Activated CD4-positive, alpha-beta T cell treated with anti-CD3 and anti-CD28 coated beads, Interleukin-2, amount 10 ng/mL, durations not matched to agents 7 days and 5 days (primary cell): ENCODE measurements at regions not wholly inside any gene's neighbourhood (a gene's known extent, or its start where the extent isn't known, plus 50 kb on each side); places are given as distances from the start of the nearest gene placed in this dataset.

Source experiments
- CTCF ChIA-PET: fragments of 350-600 bp; sonication (Branson Sonifier 250); formaldehyde crosslinking; loops from one replicate; lab custom pipeline; 2021; ENCODE audit warnings: antibody characterized with exemption; lab: Charles Lee
- POLR2A ChIA-PET: fragments of 350-600 bp; sonication (Branson Sonifier 250); formaldehyde crosslinking; loops from one replicate; lab custom pipeline; 2021; ENCODE audit warnings: antibody characterized with exemption; lab: Charles Lee
- DNase-seq: peaks from one replicate; pipeline ENCODE4 v3.0.0-alpha.2; 2020
- H3K27ac Mint-ChIP-seq: one replicate; pipeline ENCODE4 v1.8.0; 2021; ENCODE audit warnings: mild to moderate bottlenecking, moderate library complexity, mixed read lengths
- H3K27me3 Mint-ChIP-seq: one replicate; pipeline ENCODE4 v1.8.0; 2021; ENCODE audit warnings: mixed read lengths
- H3K36me3 Mint-ChIP-seq: one replicate; pipeline ENCODE4 v1.8.0; 2021; ENCODE audit warnings: low read depth, mixed read lengths
- H3K4me1 Mint-ChIP-seq: one replicate; pipeline ENCODE4 v1.8.0; 2021; ENCODE audit warnings: mixed read lengths
- H3K4me3 Mint-ChIP-seq: one replicate; pipeline ENCODE4 v1.8.0; 2021; ENCODE audit warnings: mild to moderate bottlenecking, moderate library complexity, mixed read lengths
- H3K9me3 Mint-ChIP-seq: one replicate; pipeline ENCODE4 v1.8.0; 2021; ENCODE audit warnings: mixed read lengths

DNA sequence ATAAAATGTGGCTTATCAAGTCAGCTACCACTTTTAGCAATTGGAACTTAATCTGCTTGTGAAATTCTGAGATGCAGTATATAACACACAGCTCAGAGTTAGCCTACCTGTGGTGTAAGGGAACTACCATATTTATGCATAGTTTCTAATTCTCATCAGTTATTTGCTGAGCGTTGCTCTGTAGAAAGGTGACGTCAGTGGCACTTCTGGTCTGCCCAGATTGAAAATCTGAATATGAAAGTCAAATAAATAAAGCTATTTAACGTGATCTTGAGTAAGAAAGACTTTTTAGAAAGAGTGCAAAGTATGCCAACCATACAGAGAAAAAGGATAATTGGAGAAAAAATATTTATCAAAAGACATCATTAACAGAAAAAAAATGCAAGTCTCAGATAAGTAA lies 938.9 kb upstream of the NOVA1 start:
- Mint-ChIP-seq H3K36me3 (no peaks in the 10 kb centered on the region), H3K27ac (no peak overlapping the region), H3K27me3 (no peaks in the 10 kb centered on the region), H3K4me1 (no peaks in the 10 kb centered on the region), H3K4me3 (no peak overlapping the region), H3K9me3 (peaks cover 9% of the 10 kb centered on the region)
- ChIA-PET POLR2A (no interaction called here), CTCF (no interaction called here)
- DNase-seq: no peak

DNA sequence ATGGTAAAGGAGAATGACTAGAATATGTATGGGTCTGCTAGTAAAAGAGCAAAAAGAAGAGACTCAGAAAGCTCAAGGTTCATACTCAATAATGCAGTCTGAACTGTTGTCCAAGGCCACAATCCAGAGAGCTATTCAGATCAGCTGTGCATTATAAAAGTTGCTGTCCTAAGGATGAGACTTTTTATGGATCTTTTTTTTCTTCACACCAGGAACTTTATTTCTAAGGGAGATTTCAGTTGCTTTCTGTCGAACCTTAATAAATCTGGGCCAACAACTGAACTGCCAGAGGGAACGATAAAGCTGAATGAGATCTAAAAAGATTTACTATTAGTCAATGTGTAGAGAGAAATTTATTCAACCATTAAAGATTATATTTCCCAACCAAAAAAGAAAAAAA lies 948.3 kb upstream of the NOVA1 start:
- Mint-ChIP-seq H3K27me3 (no peaks in the 10 kb centered on the region), H3K9me3 (peaks cover 16% of the 10 kb centered on the region), H3K36me3 (no peaks in the 10 kb centered on the region), H3K27ac (no peak overlapping the region), H3K4me1 (no peaks in the 10 kb centered on the region), H3K4me3 (no peak overlapping the region)
- no peak for DNase-seq
- ChIA-PET CTCF (no interaction called here), POLR2A (no interaction called here)

DNA sequence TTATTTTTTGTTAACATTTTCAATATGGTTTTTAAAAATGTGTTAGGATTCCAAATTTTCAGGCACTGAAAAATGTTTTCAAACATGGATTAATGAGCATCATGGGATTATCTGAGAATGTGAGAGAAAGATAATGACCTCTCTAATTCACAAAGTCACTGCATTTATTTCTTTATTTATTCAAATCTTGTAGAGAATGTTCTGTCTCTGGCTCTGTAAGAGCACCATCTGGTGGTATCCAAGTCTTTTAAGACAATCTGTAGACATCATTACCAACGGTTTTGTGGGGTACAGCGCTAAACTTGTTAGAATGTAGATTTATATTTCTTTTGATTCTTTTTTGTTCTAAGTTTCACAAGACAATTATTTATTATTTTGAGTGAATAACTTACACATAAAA lies 956.0 kb upstream of the NOVA1 start:
- ChIA-PET POLR2A (no interaction called here), CTCF (no interaction called here)
- H3K4me1 Mint-ChIP-seq: no peaks in the 10 kb centered on the region
- no peak overlapping the region for H3K27ac Mint-ChIP-seq
- H3K4me3 Mint-ChIP-seq: no peak overlapping the region
- no peaks in the 10 kb centered on the region for H3K36me3 Mint-ChIP-seq
- DNase-seq: no peak
- no peaks in the 10 kb centered on the region for H3K27me3 Mint-ChIP-seq
- peaks cover 8% of the 10 kb centered on the region for H3K9me3 Mint-ChIP-seq

- no peak for DNase-seq
- no peak overlapping the region for H3K4me3 Mint-ChIP-seq
- POLR2A ChIA-PET: no interaction called here
- CTCF ChIA-PET: no interaction called here
- peaks cover 9% of the 10 kb centered on the region for H3K9me3 Mint-ChIP-seq
- H3K36me3 Mint-ChIP-seq: no peaks in the 10 kb centered on the region
- no peaks in the 10 kb centered on the region for H3K4me1 Mint-ChIP-seq
- H3K27ac Mint-ChIP-seq: no peak overlapping the region
- no peaks in the 10 kb centered on the region for H3K27me3 Mint-ChIP-seq
Observed at GRCh38 chr14:27557445-27557844, 959.6 kb upstream of the NOVA1 start.

GRCh38 chr14:27559848-27560247 lies 962.0 kb upstream of the NOVA1 start:
- POLR2A ChIA-PET: no interaction called here

DNA sequence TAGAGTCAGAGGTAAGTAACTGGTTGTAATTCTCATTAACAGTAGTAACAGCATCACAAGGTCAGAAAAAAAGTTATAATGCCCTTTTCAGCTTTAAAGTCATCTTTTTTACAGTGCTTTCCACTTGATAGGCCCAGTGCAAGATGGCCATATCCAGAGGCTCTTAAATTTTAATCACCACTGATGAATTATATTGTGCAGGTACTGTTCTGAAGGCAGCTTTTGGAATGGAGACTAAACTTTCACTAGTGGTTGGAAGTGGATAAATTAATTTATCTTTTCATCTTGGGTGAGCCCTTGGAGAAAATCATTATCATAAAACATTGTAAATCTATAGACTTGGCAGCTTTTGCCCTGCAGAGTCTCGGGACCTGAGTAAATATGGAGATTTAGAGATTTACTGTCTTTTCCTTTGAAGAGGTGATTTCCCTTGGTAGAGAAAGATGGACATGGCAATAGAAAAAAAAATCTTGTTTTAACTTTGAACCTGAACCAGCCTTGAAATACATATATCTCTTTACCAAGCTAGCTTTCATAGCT lies 969.1 kb upstream of the NOVA1 start:
- Mint-ChIP-seq H3K27me3 (no peaks in the 10 kb centered on the region), H3K36me3 (no peaks in the 10 kb centered on the region), H3K27ac (no peak overlapping the region), H3K4me3 (no peak overlapping the region), H3K9me3 (peaks cover 5% of the 10 kb centered on the region), H3K4me1 (no peaks in the 10 kb centered on the region)
- CTCF ChIA-PET: no interaction called here
- no peak for DNase-seq
- POLR2A ChIA-PET: no interaction called here

More at GRCh38 chr14:27559848-27560247, 962.0 kb upstream of the NOVA1 start:
- no peaks in the 10 kb centered on the region for H3K36me3 Mint-ChIP-seq
- no peak for DNase-seq
- H3K27me3 Mint-ChIP-seq: no peaks in the 10 kb centered on the region
- H3K4me1 Mint-ChIP-seq: no peaks in the 10 kb centered on the region
- H3K27ac Mint-ChIP-seq: no peak overlapping the region
- no peak overlapping the region for H3K4me3 Mint-ChIP-seq
- H3K9me3 Mint-ChIP-seq: peaks cover 13% of the 10 kb centered on the region
- CTCF ChIA-PET: no interaction called here

DNA sequence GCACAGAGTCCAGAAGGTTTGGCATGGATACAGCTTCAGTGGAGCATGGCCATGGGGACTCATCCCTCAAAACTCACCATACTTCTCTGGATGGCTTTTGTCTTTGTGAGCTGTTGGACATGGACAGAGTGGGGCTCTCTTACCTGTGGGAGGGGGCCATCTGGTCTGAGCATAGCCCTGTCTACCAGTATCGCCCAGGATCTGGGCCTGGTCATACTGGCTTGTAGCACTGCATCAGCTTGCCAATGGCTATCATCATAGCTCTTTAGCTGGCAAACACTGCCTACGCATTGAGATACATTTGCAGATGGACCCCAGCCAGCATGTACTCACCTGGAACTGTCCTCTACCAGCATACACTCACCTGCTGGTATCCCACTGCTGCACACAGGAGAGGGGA lies 975.2 kb upstream of the NOVA1 start:
- H3K4me1 Mint-ChIP-seq: no peaks in the 10 kb centered on the region

DNA sequence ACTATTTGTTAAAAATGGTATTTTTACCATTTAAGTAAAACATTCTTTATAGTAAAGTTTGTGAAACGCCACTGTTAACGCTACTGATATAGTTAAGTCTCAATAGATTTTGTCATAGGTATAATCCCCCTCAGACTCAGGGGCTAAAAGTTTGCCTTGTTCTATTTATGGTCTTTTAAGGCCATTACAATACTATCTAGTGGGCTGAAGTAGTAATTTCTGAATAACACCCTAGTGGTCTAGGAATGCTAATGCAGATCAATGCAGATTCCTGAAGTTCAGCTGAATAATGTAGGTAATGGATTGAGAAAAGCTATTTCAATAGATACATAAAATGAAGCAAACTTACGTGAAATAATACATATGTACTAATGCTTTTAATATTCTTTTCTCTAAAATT lies 989.3 kb upstream of the NOVA1 start:
- ChIA-PET CTCF (no interaction called here), POLR2A (no interaction called here)
- DNase-seq: no peak
- H3K4me1 Mint-ChIP-seq: no peaks in the 10 kb centered on the region
- H3K27me3 Mint-ChIP-seq: no peaks in the 10 kb centered on the region
- peaks cover 8% of the 10 kb centered on the region for H3K9me3 Mint-ChIP-seq
- no peak overlapping the region for H3K4me3 Mint-ChIP-seq
- H3K36me3 Mint-ChIP-seq: no peaks in the 10 kb centered on the region
- H3K27ac Mint-ChIP-seq: no peak overlapping the region

More for the DNA sequence above, 975.2 kb upstream of the NOVA1 start:
- DNase-seq: no peak
- ChIA-PET POLR2A (no interaction called here), CTCF (no interaction called here)
- Mint-ChIP-seq H3K9me3 (peaks cover 19% of the 10 kb centered on the region), H3K36me3 (no peaks in the 10 kb centered on the region), H3K27ac (no peak overlapping the region), H3K4me3 (no peak overlapping the region), H3K27me3 (no peaks in the 10 kb centered on the region)

GRCh38 chr14:27605282-27605681 lies 1007.4 kb upstream of the NOVA1 start:
- no peaks in the 10 kb centered on the region for H3K36me3 Mint-ChIP-seq
- H3K4me3 Mint-ChIP-seq: no peak overlapping the region
- no peak overlapping the region for H3K27ac Mint-ChIP-seq
- ChIA-PET CTCF (no interaction called here), POLR2A (no interaction called here)
- DNase-seq: no peak
- H3K27me3 Mint-ChIP-seq: no peaks in the 10 kb centered on the region
- H3K9me3 Mint-ChIP-seq: peaks cover 6% of the 10 kb centered on the region
- H3K4me1 Mint-ChIP-seq: no peaks in the 10 kb centered on the region

DNA sequence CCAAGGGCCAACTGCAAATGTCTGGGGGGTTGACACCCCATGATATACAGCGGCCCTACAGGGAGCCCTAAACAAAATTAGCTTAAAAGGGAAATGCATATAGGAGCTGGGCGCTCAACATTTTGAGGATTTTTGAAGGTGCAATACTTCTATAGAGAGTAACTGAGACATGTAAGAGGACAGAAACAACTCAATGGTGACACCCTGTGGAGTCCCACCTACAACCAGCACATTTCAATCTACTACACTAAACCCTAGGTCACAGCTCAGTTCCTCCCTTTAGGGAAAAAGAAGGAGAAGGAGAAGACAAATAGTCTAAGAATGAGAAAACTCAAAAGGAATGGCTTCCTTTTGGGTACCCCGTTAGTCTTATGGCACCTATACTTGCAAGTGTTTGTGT lies 1010.5 kb upstream of the NOVA1 start:
- CTCF ChIA-PET: no interaction called here

DNA sequence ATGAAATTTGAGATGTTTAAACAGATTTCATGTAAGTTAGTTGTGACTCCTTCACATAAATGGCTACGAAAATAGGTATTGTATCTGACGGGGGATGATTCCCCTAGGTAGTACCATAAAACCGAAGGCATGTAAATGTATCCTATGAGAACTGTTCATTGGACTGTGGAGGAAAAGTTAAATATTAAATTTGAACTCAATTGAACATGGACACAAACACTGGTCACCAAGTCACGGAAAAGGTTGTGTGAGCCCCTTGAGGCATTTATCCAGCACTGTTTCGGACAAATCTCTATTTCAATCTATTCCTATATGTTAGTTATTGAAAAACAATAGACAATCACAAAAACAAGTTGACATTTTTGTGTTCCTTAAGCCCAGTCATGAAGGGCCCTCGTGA lies 1014.3 kb upstream of the NOVA1 start:
- no peaks in the 10 kb centered on the region for H3K27me3 Mint-ChIP-seq
- no peak for DNase-seq

More for the DNA sequence above, 1010.5 kb upstream of the NOVA1 start:
- no peak for DNase-seq
- peaks cover 8% of the 10 kb centered on the region for H3K9me3 Mint-ChIP-seq
- no peaks in the 10 kb centered on the region for H3K36me3 Mint-ChIP-seq
- no peaks in the 10 kb centered on the region for H3K4me1 Mint-ChIP-seq
- H3K27me3 Mint-ChIP-seq: no peaks in the 10 kb centered on the region
- no peak overlapping the region for H3K27ac Mint-ChIP-seq
- POLR2A ChIA-PET: no interaction called here
- H3K4me3 Mint-ChIP-seq: no peak overlapping the region

GRCh38 chr14:27613102-27613501 lies 1015.3 kb upstream of the NOVA1 start:
- ChIA-PET POLR2A (no interaction called here), CTCF (no interaction called here)
- peaks cover 10% of the 10 kb centered on the region for H3K9me3 Mint-ChIP-seq
- H3K36me3 Mint-ChIP-seq: no peaks in the 10 kb centered on the region
- no peak overlapping the region for H3K27ac Mint-ChIP-seq
- DNase-seq: no peak
- H3K4me1 Mint-ChIP-seq: no peaks in the 10 kb centered on the region
- H3K4me3 Mint-ChIP-seq: no peak overlapping the region
- no peaks in the 10 kb centered on the region for H3K27me3 Mint-ChIP-seq

More for the DNA sequence above, 1014.3 kb upstream of the NOVA1 start:
- Mint-ChIP-seq H3K4me3 (no peak overlapping the region), H3K9me3 (peaks cover 6% of the 10 kb centered on the region), H3K4me1 (no peaks in the 10 kb centered on the region), H3K36me3 (no peaks in the 10 kb centered on the region), H3K27ac (no peak overlapping the region)
- POLR2A ChIA-PET: no interaction called here
- CTCF ChIA-PET: no interaction called here

- no peaks in the 10 kb centered on the region for H3K27me3 Mint-ChIP-seq
- ChIA-PET POLR2A (no interaction called here), CTCF (no interaction called here)
- no peak overlapping the region for H3K4me3 Mint-ChIP-seq
- DNase-seq: no peak
- no peak overlapping the region for H3K27ac Mint-ChIP-seq
- no peaks in the 10 kb centered on the region for H3K36me3 Mint-ChIP-seq
- no peaks in the 10 kb centered on the region for H3K4me1 Mint-ChIP-seq
- peaks cover 17% of the 10 kb centered on the region for H3K9me3 Mint-ChIP-seq
Observed at GRCh38 chr14:27623782-27624181, 1025.9 kb upstream of the NOVA1 start.
